ENCODE measurements at regions not wholly inside any gene's neighbourhood (a gene's known extent, or its start where the extent isn't known, plus 50 kb on each side); places are given as distances from the start of the nearest gene placed in this dataset.

DNA sequence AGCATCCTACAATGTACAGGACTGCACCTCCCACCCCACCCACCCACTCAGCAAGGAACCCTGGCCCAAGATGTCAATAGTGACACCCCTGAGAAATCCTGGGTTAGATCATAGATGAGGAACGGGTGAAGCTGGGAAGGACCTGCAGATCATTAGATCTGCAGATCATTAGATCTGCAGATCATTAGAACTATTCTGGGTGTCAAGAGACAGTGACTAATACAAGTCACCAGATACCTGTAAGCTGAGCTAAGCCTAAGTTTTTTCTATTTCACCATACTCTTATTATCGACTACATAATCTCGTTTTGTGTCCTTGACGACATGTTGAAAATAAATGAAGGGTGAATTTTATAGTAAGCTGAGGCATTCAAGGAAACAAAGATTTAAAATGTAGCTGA is 325.7 kb downstream of the DUSP10 start:
- H3K9me3 ChIP-seq (ENCODE audit: severe bottlenecking): no peaks in the 10 kb centered on the region
- TF ChIP-seq, protein P1, sequence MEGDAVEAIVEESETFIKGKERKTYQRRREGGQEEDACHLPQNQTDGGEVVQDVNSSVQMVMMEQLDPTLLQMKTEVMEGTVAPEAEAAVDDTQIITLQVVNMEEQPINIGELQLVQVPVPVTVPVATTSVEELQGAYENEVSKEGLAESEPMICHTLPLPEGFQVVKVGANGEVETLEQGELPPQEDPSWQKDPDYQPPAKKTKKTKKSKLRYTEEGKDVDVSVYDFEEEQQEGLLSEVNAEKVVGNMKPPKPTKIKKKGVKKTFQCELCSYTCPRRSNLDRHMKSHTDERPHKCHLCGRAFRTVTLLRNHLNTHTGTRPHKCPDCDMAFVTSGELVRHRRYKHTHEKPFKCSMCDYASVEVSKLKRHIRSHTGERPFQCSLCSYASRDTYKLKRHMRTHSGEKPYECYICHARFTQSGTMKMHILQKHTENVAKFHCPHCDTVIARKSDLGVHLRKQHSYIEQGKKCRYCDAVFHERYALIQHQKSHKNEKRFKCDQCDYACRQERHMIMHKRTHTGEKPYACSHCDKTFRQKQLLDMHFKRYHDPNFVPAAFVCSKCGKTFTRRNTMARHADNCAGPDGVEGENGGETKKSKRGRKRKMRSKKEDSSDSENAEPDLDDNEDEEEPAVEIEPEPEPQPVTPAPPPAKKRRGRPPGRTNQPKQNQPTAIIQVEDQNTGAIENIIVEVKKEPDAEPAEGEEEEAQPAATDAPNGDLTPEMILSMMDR (IDR thresholded peaks at IDR 0.05; ENCODE audit: low read depth, low read length): no peak
- H3K36me3 ChIP-seq: no peaks in the 10 kb centered on the region
- no peak overlapping the region for H3K27ac ChIP-seq
- no peak for DNase-seq
- H3K4me3 ChIP-seq (ENCODE audit: low read depth, low read length): no peak overlapping the region
- no peaks in the 10 kb centered on the region for H3K27me3 ChIP-seq (ENCODE audit: insufficient read depth, low read depth, severe bottlenecking)

DNA sequence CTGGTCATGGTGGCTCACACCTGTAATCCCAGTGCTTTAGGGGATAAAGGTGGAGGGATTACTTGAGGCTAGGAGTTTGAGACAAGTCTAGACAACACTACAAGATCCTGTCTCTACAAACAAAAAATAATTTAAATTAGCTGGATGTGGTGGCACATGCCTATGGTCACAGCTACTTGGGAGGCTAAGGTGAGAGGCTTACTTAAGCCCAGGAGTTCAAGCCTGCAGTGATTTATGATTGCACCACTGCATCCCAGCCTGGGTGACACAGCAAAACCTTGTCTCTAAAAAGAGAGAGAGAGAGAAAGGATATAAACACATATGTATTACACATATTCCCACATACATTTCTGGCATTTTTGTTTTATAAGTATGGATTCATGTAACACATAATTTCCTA is 325.2 kb downstream of the DUSP10 start:
- Histone ChIP-seq H3K27ac (no peak overlapping the region), H3K36me3 (no peaks in the 10 kb centered on the region), H3K9me3 (ENCODE audit: severe bottlenecking) (no peaks in the 10 kb centered on the region), H3K27me3 (ENCODE audit: insufficient read depth, low read depth, severe bottlenecking) (no peaks in the 10 kb centered on the region), H3K4me3 (ENCODE audit: low read depth, low read length) (no peak overlapping the region)
- TF ChIP-seq, protein P1 (IDR thresholded peaks at IDR 0.05; ENCODE audit: low read depth, low read length): no peak
- DNase-seq: no peak

DNA sequence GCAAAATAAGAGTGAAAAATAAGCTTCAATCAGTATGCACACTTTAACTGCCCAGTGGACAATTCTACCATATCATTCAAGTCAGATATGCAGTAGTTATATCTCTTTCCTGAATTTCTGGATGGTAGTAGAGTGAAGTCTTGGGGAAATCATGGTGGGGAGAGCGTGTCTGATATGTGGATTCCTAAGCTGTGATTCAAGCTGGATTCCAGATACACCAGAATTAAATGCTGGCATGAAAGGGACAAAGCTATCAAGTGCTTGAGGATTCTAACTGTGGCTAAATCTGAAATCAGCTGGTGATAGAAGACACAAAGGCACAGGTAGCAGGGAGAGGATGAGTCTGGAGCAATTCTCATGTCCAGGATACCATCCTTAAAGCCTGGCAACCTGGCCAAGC is 323.5 kb downstream of the DUSP10 start:
- TF ChIP-seq, protein P1 (IDR thresholded peaks at IDR 0.05; ENCODE audit: low read depth, low read length): no peak
- no peak for DNase-seq
- Histone ChIP-seq H3K9me3 (ENCODE audit: severe bottlenecking) (no peaks in the 10 kb centered on the region), H3K4me3 (ENCODE audit: low read depth, low read length) (no peak overlapping the region), H3K27me3 (ENCODE audit: insufficient read depth, low read depth, severe bottlenecking) (no peaks in the 10 kb centered on the region), H3K27ac (no peak overlapping the region), H3K36me3 (no peaks in the 10 kb centered on the region)

DNA sequence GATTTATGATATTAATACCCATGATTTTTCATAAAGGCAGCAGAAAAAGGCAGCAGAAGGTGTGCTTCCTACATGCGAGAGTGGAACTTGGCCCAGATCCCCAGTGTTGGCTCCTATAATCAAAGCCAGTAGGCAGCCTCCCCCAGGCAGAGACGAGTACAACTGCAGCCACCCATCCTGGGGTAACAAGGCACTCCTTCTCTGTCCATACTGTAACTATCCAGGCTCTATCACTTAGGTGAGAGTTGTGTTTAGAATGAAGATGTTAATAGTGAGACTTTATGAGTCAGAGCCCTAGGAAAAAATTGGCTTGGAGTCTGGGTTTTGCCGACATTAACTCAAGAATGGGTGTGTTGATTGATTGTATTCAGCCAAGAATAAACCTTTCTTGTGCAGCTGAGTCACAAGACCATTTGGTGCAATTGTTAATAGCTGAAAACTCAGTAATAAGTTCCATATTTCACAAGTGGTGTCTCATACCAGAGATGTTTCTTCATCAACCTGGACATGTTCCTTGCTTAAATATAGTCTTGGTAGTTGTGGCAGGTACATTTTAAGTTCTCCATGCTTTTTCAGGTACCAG is 322.3 kb downstream of the DUSP10 start:
- Histone ChIP-seq H3K27me3 (ENCODE audit: insufficient read depth, low read depth, severe bottlenecking) (no peaks in the 10 kb centered on the region), H3K27ac (no peak overlapping the region), H3K4me3 (ENCODE audit: low read depth, low read length) (no peak overlapping the region), H3K36me3 (no peaks in the 10 kb centered on the region), H3K9me3 (ENCODE audit: severe bottlenecking) (no peaks in the 10 kb centered on the region)
- DNase-seq: no peak
- TF ChIP-seq, protein P1 (IDR thresholded peaks at IDR 0.05; ENCODE audit: low read depth, low read length): no peak

DNA sequence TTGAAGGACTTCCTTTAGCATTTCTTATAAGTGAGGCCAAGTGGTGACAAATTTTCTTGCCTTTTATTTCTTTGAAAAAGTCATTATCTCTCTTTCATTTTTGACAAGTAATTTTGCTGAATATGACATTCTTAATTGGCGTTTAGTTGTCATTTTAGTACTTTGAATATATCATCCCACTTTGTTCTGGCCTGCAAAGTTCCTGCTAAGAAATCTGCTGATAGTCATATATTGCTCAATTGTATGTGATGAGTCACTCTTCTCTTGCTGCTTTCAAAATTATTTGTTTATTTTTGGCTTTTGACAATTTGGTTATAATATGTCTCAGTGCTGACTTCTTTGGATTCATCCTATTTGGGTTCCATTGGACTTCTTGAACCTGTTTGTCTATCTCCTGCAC is 312.6 kb downstream of the DUSP10 start:
- DNase-seq: no peak
- Histone ChIP-seq H3K4me3 (ENCODE audit: low read depth, low read length) (no peak overlapping the region), H3K9me3 (ENCODE audit: severe bottlenecking) (no peaks in the 10 kb centered on the region), H3K27ac (no peak overlapping the region), H3K36me3 (no peaks in the 10 kb centered on the region), H3K27me3 (ENCODE audit: insufficient read depth, low read depth, severe bottlenecking) (no peaks in the 10 kb centered on the region)
- TF ChIP-seq, protein P1 (IDR thresholded peaks at IDR 0.05; ENCODE audit: low read depth, low read length): no peak
